Activated naive CD4-positive, alpha-beta T cell treated with anti-CD3 and anti-CD28 coated beads, Interleukin-2, amount 10 ng/mL, durations not matched to agents 7 days and 5 days (primary cell): ENCODE measurements at regions not wholly inside any gene's neighbourhood (a gene's known extent, or its start where the extent isn't known, plus 50 kb on each side); places are given as distances from the start of the nearest gene placed in this dataset.

Experiments used
- CTCF ChIA-PET: fragments of 350-600 bp; sonication (Branson Sonifier 250); formaldehyde crosslinking; loops from one replicate; lab custom pipeline; 2021; ENCODE audit warnings: antibody characterized with exemption; lab: Charles Lee
- DNase-seq: peaks from one replicate; pipeline ENCODE4 v3.0.0-alpha.2; 2020
- H3K27ac Mint-ChIP-seq: one replicate; pipeline ENCODE4 v1.8.0; 2021; ENCODE audit warnings: mild to moderate bottlenecking, moderate library complexity, mixed read lengths
- H3K27me3 Mint-ChIP-seq: one replicate; pipeline ENCODE4 v1.8.0; 2021; ENCODE audit warnings: mild to moderate bottlenecking, mixed read lengths
- H3K36me3 Mint-ChIP-seq: one replicate; pipeline ENCODE4 v1.8.0; 2021; ENCODE audit warnings: mixed read lengths
- H3K4me1 Mint-ChIP-seq: one replicate; pipeline ENCODE4 v1.8.0; 2021; ENCODE audit warnings: mixed read lengths
- H3K4me3 Mint-ChIP-seq: one replicate; pipeline ENCODE4 v1.8.0; 2021; ENCODE audit warnings: mild to moderate bottlenecking, moderate library complexity, mixed read lengths
- H3K9me3 Mint-ChIP-seq: one replicate; pipeline ENCODE4 v1.8.0; 2021; ENCODE audit warnings: mixed read lengths

- peak overlapping the region; percentile 53 for H3K27ac Mint-ChIP-seq
- CTCF ChIA-PET: no interaction called here
- no peaks in the 10 kb centered on the region for H3K9me3 Mint-ChIP-seq
- H3K4me3 Mint-ChIP-seq: no peak overlapping the region
- peaks cover 6% of the 10 kb centered on the region for H3K36me3 Mint-ChIP-seq
- H3K27me3 Mint-ChIP-seq: peaks cover 10% of the 10 kb centered on the region
- DNase-seq: no peak
- H3K4me1 Mint-ChIP-seq: peaks cover 20% of the 10 kb centered on the region
Measured at GRCh38 chr5:88144219-88145001, 124.2 kb downstream of the TMEM161B start.

GRCh38 chr5:88143693-88144218 is 124.9 kb downstream of the TMEM161B start:
- no peak for DNase-seq
- Mint-ChIP-seq H3K36me3 (peaks cover 6% of the 10 kb centered on the region), H3K27ac (peak overlapping the region; percentile 53), H3K9me3 (no peaks in the 10 kb centered on the region), H3K4me1 (peaks cover 20% of the 10 kb centered on the region), H3K4me3 (no peak overlapping the region), H3K27me3 (peaks cover 10% of the 10 kb centered on the region)
- CTCF ChIA-PET: interaction anchor here (1.3 kb wide), 1 partner anchor 538 kb away, joined by 3 read pairs; no protein-coding TSS in a partner anchor

- Mint-ChIP-seq H3K36me3 (peaks cover 6% of the 10 kb centered on the region), H3K4me1 (peaks cover 20% of the 10 kb centered on the region), H3K27ac (no peak overlapping the region), H3K4me3 (no peak overlapping the region), H3K27me3 (peaks cover 8% of the 10 kb centered on the region), H3K9me3 (no peaks in the 10 kb centered on the region)
- CTCF ChIA-PET: interaction anchor here (1.3 kb wide), 1 partner anchor 538 kb away, joined by 3 read pairs; no protein-coding TSS in a partner anchor
- DNase-seq: no peak
Measured at GRCh38 chr5:88142886-88143692, 125.6 kb downstream of the TMEM161B start.

- Mint-ChIP-seq H3K36me3 (peaks cover 6% of the 10 kb centered on the region), H3K9me3 (no peaks in the 10 kb centered on the region), H3K4me3 (no peak overlapping the region), H3K27ac (no peak overlapping the region), H3K27me3 (peaks cover 5% of the 10 kb centered on the region), H3K4me1 (peaks cover 20% of the 10 kb centered on the region)
- CTCF ChIA-PET: interaction anchor here (1.3 kb wide), 1 partner anchor 539 kb away, joined by 3 read pairs; no protein-coding TSS in a partner anchor
- no peak for DNase-seq
Measured at GRCh38 chr5:88142636-88142885, 126.1 kb downstream of the TMEM161B start.

GRCh38 chr5:88140856-88141752 is 127.5 kb downstream of the TMEM161B start:
- Mint-ChIP-seq H3K4me3 (no peak overlapping the region), H3K4me1 (peaks cover 20% of the 10 kb centered on the region), H3K27ac (no peak overlapping the region), H3K36me3 (peaks cover 6% of the 10 kb centered on the region), H3K27me3 (peaks cover 5% of the 10 kb centered on the region), H3K9me3 (no peaks in the 10 kb centered on the region)
- DNase-seq: peak; percentile 93
- CTCF ChIA-PET: interaction anchor here (0.5 kb wide), 1 partner anchor 255 kb away, joined by 3 read pairs; no protein-coding TSS in a partner anchor

- CTCF ChIA-PET: no interaction called here
- peaks cover 13% of the 10 kb centered on the region for H3K4me1 Mint-ChIP-seq
- no peak overlapping the region for H3K27ac Mint-ChIP-seq
- peaks cover 6% of the 10 kb centered on the region for H3K36me3 Mint-ChIP-seq
- H3K27me3 Mint-ChIP-seq: peaks cover 5% of the 10 kb centered on the region
- peak; percentile 32 for DNase-seq
- H3K9me3 Mint-ChIP-seq: no peaks in the 10 kb centered on the region
- no peak overlapping the region for H3K4me3 Mint-ChIP-seq
Measured at GRCh38 chr5:88140396-88140855, 128.2 kb downstream of the TMEM161B start.

DNA sequence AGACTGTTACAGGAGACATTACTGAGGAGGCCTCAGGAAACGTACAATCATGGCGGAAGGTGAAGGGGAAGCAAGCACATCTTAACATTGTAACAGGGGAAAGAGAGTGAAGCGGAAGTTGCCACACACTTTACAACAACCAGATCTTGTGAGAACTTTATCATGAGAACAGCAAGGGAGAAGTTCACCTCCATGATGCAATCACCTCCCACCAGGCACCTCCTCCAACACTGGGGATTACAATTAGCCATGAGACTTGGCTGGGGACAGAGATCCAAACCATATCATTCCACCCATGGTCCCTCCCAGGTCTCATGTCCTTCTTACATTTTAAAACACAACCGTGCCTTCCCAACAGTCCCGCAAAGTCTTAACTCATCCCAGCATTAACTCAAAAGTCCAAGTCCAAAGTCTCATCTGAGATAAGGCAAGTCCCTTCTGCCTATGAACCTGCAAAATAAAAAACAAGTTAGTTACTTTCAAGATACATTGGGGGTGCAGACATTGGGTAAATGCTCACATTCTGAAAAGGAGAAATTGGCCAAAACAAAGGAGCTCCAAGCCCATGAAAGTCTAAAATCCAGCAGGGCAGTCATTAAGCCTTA is 138.3 kb downstream of the TMEM161B start:
- Mint-ChIP-seq H3K4me1 (peaks cover 3% of the 10 kb centered on the region), H3K36me3 (no peaks in the 10 kb centered on the region), H3K9me3 (no peaks in the 10 kb centered on the region), H3K4me3 (no peak overlapping the region), H3K27ac (no peak overlapping the region), H3K27me3 (peaks cover 9% of the 10 kb centered on the region)
- no peak for DNase-seq
- CTCF ChIA-PET: no interaction called here

- no peaks in the 10 kb centered on the region for H3K36me3 Mint-ChIP-seq
- peaks cover 9% of the 10 kb centered on the region for H3K27me3 Mint-ChIP-seq
- DNase-seq: no peak
- H3K4me3 Mint-ChIP-seq: no peak overlapping the region
- H3K4me1 Mint-ChIP-seq: no peaks in the 10 kb centered on the region
- peaks cover 7% of the 10 kb centered on the region for H3K9me3 Mint-ChIP-seq
- CTCF ChIA-PET: no interaction called here
- H3K27ac Mint-ChIP-seq: no peak overlapping the region
Measured at GRCh38 chr5:88128813-88129212, 139.8 kb downstream of the TMEM161B start.

- H3K36me3 Mint-ChIP-seq: no peaks in the 10 kb centered on the region
- H3K4me3 Mint-ChIP-seq: no peak overlapping the region
- CTCF ChIA-PET: no interaction called here
- H3K4me1 Mint-ChIP-seq: no peaks in the 10 kb centered on the region
- H3K27me3 Mint-ChIP-seq: no peaks in the 10 kb centered on the region
- H3K9me3 Mint-ChIP-seq: peaks cover 4% of the 10 kb centered on the region
- no peak for DNase-seq
- H3K27ac Mint-ChIP-seq: no peak overlapping the region
Measured at GRCh38 chr5:88119535-88120125, 149.0 kb downstream of the TMEM161B start.

- no peaks in the 10 kb centered on the region for H3K27me3 Mint-ChIP-seq
- no peak overlapping the region for H3K4me3 Mint-ChIP-seq
- H3K4me1 Mint-ChIP-seq: no peaks in the 10 kb centered on the region
- CTCF ChIA-PET: no interaction called here
- H3K36me3 Mint-ChIP-seq: no peaks in the 10 kb centered on the region
- no peak for DNase-seq
- no peaks in the 10 kb centered on the region for H3K9me3 Mint-ChIP-seq
- H3K27ac Mint-ChIP-seq: no peak overlapping the region
Measured at GRCh38 chr5:88118179-88118578, 150.5 kb downstream of the TMEM161B start.

DNA sequence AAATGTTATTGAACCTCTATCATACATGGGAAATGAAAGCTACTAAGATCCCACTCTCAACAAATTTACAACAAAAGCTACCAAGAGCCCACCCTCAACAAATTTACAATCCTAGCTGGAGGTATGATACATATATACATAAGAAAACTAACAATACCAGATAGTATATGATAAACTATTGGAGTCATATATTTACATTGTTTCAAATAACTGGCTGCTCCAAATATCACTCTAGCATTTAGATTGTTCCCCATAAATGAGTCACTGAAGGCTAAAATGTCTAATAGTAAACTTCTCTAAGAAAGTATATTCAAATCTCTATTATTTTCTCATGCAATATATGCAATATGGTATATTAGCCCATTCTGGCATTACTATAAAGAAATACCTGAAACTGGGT is 151.1 kb downstream of the TMEM161B start:
- Mint-ChIP-seq H3K27ac (no peak overlapping the region), H3K4me3 (no peak overlapping the region), H3K27me3 (peaks cover 2% of the 10 kb centered on the region), H3K9me3 (no peaks in the 10 kb centered on the region), H3K36me3 (no peaks in the 10 kb centered on the region), H3K4me1 (no peaks in the 10 kb centered on the region)
- no peak for DNase-seq
- CTCF ChIA-PET: no interaction called here

DNA sequence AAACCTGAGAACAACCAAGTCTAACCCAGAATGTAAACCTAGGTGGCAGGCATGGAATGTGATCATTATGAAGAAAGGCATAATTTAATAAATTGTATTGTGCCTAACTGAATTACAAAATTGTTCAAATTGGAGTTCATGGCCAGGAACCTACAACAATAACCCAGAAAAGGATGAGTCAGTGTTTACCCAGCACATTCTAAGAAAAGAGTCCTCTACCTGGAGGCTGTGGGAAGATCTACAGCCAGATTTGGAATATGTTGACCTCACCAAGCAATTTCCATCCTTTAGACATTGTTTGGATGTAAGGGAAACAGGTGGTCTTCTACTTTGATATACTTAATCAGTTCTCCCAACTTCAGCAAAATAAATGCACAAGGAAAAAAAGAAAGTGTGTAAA is 152.2 kb downstream of the TMEM161B start:
- DNase-seq: no peak
- CTCF ChIA-PET: no interaction called here
- Mint-ChIP-seq H3K4me1 (no peaks in the 10 kb centered on the region), H3K27me3 (peaks cover 4% of the 10 kb centered on the region), H3K36me3 (no peaks in the 10 kb centered on the region), H3K27ac (no peak overlapping the region), H3K4me3 (no peak overlapping the region), H3K9me3 (no peaks in the 10 kb centered on the region)

DNA sequence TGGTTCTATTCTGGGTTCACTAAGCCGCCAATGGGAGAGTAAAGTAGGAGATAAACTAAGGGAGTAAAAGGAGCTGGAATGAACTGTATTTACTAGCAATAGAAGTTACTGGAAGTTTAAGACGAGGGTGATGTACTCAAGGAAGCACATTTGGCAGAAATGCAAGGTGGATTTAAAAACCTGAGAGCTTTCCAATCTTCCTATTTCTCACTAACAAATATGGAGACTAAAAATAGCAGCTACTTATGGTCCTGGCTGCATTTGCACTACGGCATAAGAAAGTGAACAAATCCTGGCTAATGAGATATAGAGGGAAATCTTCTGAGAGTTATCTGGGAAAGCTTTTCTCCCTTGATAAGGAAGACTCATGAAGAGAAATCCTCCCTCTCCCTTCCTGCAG is 153.4 kb downstream of the TMEM161B start:
- no peaks in the 10 kb centered on the region for H3K4me1 Mint-ChIP-seq
- H3K27me3 Mint-ChIP-seq: peaks cover 4% of the 10 kb centered on the region
- no peak overlapping the region for H3K27ac Mint-ChIP-seq
- CTCF ChIA-PET: no interaction called here
- no peak overlapping the region for H3K4me3 Mint-ChIP-seq
- no peak for DNase-seq
- H3K9me3 Mint-ChIP-seq: no peaks in the 10 kb centered on the region
- H3K36me3 Mint-ChIP-seq: no peaks in the 10 kb centered on the region
